T-helper 1 cell (primary cell): ENCODE measurements at regions not wholly inside any gene's neighbourhood (a gene's known extent, or its start where the extent isn't known, plus 50 kb on each side); places are given as distances from the start of the nearest gene placed in this dataset.
A peak's percentile ranks its signal among the peaks of the same experiment; 100 is the strongest.

Experiments
- DNase-seq, 5 donors: peaks; one replicate each; pipeline ENCODE4 v3.0.0-alpha.2; 2012 to 2020

DNA sequence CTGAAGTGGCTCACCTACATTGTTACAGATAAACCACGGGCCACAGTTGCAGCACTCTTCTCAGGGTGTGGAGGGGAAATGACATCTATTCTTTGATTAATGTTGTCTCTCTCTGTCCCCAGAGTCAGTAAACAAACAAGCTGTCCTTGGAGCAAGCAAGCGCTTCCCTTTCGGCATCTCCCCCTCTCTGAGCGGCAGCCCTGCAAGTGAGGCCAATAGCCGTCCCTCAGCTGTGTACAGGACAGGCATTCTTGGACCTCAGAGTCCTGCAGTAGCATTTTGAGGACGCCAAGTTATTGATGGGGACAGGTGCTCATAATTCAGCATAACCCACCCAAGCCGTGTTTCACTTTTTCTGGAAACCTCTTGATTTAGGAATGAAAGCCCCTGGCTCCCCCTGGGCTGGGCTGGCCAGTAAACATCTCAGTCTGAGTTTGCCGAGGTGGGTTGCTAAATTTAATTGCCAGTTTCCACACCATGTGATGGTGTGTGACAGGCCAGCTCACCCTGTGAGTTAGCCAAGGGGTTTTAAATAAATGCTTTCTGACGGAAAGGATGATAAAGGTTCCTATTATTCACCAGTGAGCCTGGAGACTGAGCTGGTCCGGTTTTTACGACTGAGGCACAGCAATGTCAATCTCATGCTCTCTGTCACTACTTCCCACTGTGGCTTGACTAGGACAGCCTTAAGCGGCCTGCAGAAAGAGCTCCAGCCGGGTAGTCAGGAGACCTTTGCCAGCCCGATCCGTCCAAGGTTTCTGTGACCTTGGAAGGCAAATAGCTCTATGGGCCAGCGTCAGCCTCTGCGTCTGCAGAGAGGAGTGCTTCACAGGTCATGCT, 214.8 kb upstream of the RREB1 start:
- DNase-seq, result no peak

DNA sequence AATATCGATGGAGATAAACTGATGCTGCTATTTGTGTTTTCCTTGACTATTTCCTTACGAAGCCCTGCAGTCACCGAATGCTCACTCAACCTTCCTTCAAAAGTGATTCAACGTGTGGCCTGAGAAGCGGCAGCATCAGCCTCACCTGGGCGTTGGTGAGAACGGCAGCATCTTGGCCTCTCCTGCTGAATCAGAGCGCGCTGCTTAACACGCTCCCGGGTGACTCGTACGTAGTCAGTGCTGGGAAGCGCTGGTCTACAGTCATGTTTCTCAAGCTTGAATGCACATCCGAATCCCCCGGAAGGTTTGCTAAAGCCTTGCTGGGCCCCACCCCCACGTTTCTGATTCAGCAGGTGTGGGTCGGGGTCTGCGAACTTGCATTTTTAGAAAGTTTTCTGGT, 214.1 kb upstream of the RREB1 start:
- no peak for DNase-seq

DNA sequence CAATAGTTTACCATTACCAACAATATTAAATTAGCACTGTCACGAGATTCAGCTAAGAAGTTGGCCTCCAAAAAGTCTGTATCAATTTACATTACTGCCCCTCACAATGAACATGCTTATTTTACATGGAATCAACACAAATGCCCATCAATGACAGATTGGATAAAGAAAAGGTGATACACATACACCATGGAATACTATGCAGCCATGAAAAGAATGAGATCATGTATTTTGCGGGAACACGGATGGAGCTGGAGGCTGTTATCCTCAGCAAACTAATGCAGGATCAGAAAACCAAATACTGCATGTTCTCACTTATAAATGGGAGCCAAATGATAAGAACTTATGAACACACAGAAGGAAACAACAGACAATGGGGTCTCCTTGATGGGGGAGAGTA, 211.8 kb upstream of the RREB1 start:
- no peak for DNase-seq

DNA sequence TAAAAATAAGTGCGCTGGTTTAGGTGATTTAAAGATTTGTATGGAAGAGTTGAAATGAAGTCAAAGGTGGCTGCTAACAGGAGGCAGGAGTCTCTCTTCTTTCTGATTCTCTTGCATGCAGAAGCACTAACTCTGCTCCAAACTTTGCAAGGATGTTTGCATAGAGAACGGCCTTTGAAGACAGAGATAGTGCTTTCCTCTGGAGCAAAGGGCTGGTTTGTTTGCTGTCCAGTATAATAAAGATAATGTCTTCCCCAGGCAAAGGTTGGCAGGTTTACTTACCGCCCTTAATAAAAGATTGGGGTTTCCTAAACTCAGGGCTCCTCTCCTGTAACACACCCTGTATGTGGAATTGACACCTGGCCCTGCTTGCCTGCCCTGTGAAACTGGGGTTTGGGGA, 210.6 kb upstream of the RREB1 start:
- no peak for DNase-seq

DNA sequence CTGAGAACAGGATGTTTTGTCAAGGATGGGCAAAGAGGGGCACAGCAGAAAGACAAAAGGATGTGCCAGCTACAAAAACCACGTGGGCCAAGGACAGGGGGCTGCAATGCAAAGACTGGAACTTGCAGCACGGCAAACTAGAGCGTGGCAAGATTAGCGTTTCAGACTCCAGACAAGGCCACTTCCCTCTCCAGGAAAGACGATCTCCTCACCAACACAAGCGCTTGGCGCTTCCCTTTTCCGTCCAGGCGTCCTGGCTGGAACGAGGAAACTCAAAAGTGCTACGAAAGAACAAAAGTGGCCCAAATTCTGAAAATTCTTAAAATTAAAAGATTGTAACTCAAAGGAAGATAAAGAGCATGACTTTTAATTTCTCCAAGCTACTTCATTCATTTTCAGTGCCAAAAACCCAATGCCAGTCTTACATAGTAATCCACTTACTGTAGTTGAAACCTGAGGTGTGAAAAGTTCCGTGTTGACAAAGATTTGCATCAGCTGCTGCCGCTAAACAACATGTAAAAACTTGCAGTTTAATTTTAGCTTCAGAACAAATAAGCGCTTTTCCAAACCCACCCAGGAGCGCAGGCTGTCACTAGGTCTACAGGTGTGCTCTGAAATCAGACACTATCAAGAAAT, 207.1 kb upstream of the RREB1 start:
- no peak for DNase-seq

DNA sequence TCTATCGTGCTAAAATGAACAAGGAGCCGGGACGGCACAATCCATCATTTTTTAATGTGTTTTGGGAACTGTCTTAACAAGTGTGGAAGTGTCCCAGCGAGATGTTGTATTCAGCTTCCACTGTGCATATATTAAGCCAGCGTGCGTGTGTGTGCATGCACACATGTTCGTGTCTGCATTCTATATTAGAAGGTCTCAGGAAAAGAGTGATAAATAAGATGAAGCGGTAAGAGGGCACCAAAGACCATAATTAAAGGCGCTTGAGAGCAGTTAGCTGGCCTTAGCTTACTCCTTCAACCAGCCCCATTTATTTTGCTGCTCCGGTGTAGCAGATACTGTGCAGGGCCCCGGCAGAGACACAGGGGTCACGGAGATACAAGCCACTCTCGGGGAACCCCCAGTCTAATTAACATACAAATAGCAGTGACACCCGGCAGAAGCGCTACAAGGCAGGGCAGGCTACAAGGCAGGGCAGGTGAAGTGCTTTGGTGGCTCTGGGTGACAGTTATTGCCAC, 206.5 kb upstream of the RREB1 start:
- no peak for DNase-seq

DNA sequence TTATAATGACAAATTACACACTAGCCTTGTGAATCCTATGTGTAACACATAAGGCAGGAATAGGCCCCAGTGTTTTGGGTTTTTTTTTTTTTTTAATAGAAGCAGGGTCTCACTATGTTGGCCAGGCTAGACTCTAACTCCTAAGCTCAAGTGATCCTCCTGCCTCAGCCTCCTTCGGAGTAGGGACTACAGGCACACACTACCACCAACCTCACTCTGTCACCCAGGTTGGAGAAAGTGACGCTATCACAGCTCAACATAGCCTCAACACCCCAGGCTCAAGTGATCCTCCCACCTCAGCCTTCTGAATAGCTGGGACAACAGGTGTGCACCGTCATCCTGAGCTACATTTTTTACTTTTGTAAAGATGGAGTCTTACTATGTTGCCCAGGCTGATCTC, 205.8 kb upstream of the RREB1 start:
- DNase-seq, result no peak

DNA sequence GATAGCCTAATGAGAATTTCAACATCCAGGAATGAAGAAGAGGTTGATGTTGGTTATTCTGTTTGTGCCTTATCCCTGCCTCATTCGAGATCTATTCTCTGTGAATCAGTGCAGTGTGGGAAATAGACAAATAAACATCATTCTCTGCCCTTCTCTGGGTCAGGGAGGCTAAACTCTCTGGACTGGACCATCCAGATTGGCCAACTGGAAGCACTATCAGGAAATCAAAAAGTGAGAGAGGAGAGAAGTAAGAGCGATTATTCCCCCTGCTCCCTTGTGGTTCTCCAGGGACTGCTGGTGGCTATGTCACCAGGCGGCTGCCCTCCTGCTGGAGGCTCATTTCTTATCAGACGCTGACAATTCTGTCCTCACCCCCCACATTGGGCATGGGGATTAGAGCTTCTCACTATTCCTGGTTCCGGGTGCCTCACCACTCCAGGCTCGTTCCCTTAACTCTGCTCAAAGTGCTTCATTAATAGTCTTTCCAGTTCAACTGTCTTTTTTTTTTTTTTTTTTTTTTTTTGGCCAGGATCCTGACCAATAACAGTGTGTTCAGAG, 201.7 kb upstream of the RREB1 start:
- no peak for DNase-seq

DNA sequence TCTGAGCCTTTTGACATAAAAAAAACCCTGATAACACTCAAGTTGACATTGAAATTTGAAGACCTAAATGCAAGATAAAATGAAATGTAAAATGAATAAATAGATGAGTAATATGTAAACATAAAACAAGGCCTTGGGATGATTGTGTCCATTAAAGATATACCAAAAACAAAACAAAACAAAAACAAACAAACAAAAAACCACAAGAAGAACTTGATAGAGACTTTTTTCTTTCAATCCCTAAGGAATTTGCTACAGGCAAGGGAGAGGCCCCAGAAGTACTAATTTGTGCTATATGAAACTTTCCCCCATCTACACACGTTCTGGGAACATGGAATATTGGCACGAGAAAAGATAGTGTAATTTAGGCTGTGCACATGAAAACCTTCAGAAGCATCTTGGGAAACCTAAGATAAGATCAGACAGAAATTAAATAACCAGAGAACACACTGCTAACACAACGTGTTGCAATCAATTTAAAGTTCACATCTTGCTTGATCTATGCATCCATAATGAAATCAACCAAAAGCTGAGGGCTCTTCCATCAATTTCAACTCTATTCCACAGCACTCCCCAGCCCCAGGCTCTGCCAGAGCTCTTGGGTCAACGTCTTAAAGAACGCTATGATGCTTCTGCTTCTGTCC, 201.1 kb upstream of the RREB1 start:
- no peak for DNase-seq

DNA sequence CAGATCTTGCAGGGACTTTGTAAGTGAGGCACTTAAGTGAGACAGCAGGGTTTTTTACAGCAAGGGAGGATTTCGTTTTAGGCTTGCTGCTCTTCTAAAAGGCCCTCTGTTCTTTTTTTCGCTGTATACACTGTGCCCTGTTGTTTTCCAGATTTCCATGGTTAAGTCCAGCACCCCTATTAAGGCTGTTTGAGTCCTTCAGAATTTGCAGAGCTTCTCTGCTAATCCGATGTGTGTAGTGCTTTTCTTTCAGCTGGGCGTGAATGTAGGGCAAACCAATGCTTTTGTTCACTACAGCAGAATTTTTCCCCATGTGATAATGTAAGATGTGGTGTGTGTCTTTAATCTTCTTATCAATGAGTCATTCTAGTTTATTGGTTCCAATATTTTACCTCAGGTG, 200.5 kb upstream of the RREB1 start:
- DNase-seq, result no peak

DNA sequence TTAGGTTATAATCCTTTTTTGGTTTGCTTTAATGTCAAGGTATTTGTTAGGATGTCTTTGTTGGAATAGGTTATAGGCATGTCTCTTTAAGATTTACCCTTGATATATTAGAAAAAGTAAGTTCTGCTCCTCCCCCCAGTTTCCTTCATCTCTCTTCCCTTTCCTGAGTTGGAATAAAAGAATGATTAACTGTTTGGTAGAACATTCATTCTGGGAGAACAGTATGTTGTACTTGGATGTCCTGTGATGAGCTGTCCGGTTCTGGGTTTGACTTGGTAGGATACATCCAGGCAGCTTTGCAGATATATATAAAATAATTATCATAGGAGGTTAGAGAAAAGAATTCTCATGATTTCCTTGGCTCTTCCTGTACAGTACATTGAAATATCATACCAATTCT, 199.6 kb upstream of the RREB1 start:
- no peak for DNase-seq

DNA sequence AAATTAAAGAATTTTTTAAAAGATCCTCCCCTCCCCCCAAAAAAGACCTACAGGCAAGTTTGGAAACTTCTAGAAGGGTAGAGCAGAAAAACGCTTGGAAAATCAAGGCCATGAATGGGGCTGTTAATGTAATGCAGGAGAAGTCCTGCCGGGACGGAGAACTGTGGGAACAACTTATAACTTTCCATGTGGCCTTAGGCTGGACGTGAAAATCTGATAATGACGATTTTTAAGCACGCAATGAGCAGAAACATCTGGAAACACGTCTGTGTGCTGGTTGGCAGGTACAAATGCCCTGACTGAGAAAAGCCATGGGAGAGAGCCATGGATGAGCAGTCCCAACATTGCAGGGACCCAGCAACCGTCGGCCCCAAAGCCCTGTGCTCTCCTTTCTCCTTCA, 198.7 kb upstream of the RREB1 start:
- no peak for DNase-seq

DNA sequence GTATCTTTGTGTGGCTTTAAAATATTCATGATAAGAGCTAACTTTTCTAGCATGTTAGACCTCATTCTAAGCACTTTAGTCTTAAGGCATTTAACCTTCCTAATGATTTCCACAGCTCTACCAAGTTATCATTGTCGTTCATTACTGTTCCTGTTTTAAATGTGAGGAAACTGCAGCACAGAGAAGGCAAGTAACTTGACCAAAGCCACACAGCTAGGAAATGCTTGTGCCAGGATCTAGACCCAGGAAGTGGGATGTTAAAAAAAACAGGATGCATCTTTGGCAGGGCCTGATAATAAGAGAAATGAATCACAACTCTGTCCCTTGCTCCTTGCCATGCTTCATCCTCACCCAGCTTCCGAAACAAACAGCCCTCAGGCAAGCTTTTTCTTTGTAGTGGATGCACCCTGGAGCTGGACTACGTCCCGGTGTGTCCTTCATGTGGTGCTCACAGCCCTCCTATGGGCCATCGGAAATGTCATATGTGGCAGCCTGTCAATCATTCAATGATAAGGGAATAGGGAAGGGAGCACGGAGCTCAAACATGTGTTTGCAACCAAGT, 196.9 kb upstream of the RREB1 start:
- DNase-seq, result no peak

DNA sequence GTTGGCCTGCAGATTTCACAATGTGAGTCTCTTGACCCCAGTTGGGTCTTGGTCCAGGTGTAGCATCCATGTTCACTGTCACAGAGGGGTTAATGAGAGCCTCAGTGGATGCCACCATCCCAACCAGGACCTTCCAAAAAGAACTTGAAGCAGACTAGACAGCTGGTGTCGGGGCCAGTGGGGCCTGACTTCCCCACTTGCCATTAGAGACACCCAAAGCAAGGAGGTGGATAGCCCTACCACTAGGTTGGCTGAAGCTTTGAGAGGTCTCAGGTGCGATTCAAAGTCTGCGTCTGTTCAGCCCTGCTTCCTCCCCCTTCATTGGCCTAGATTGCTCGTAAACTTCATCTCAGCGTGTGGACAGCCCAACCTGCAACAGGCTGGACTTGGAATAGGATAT, 196.4 kb upstream of the RREB1 start:
- no peak for DNase-seq

DNA sequence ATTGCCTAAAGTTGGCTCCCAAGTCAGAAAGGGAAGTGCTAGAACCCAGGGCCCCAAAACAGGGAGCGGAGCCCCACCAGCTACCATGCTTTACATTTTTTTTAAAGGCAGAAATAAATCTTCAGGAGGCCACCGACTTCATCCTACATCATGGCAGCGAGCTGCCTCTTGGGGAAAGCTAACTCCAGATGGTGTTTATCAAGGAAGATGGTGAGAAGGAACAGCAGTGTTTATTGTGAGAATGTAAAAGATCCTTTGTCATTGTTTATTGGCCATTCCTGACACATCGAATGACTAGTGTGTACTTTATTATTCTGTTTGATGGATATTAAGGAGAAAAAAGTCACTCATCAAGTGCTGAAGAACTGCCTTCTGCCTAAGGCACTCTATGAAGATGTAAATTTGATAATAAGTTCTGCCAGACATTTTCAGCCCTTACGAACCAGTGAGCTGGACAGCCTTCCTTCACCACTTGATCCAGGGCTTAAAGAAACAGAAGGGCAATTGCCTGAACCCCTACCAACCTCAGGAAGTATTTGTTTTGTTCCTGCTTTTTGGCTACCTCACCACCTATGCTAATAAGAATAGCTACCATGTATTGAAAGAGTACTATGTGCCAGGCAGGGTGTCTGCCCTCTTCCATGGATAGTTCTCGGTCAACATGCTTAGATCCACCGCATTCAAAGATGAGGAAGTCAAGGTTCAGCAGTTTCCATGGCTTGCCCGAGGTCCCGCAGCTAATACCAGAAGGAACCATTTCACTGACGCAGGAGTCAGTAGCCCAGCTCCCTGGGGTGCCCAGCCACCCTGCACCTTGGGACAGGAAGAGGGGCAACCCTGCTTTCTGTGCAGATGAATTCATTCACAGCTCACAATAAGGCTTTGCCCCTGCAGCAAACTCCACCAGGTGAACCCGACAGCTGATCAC, 194.7 kb upstream of the RREB1 start:
- DNase-seq, result no peak

DNA sequence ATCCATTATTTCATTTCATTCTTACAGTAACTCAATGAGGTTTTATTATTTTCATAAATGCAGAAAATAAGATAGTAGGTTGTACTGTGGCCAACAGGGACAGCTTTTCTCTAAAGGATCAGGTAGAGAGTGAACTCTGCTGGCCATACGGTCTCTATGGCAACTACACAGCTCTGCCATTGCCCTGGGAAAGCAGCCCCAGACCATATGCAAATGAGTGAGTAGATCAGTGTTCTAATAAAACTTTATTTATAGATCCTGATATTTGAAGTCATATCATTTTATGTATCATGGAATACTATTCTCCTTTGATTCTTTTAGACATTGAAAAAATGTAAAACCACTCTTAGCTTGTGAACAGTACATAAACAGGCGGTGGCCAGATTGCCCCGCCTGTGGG, 192.5 kb upstream of the RREB1 start:
- no peak for DNase-seq

DNA sequence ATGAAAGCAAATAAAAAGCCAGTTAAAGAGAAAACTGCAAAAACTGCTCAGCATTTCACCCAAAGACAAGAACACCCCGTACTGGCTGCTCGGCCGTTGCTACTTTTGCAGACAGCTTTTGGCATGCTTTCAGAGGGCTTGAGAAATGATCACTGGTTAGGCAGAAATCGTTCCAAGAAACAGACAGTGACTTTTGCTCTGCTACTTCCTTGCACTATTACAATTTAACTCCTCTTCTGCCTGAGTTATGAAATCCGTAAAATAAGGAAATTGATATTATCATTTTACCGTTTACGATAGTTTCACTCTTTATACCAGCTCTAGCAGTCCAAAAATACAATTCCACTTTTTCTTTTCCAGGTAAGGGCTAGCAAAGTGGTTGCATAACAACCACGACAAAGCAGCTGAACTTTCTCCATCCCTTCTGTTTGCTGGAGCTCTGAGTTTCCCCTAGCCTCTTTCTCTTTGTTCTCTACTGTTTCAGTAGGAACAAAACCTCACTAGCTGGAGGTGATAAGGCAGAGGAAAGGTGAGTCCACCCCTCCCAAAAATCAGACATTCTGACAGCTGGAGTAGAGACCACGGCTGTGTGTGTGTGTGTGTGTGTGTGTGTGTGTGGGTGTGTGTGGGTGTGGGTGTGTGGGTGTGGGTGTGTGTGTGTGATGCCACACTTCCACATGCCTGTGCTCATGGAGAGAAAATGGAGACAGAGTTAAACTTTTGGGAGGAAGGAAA, 191.8 kb upstream of the RREB1 start:
- no peak for DNase-seq

DNA sequence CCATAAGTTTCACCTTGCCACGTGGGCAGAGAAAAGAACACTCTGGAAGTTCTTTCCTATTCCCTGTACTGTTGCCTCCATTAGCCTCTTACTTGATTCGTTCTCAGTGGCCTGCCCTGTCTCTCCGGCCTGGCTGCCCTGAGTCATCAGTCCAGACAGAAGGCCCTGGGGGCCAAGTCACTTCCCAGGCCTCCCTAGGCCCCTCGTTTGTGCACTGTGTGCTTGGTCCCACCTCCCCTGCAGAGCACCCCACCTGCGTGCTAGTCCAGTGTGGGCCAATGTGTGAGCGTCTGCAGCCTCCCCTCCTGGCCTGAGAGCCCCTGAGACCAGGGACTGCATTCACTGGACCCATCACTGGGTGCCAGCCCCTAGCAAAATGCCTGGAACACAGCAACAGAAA, 191.2 kb upstream of the RREB1 start:
- no peak for DNase-seq

DNA sequence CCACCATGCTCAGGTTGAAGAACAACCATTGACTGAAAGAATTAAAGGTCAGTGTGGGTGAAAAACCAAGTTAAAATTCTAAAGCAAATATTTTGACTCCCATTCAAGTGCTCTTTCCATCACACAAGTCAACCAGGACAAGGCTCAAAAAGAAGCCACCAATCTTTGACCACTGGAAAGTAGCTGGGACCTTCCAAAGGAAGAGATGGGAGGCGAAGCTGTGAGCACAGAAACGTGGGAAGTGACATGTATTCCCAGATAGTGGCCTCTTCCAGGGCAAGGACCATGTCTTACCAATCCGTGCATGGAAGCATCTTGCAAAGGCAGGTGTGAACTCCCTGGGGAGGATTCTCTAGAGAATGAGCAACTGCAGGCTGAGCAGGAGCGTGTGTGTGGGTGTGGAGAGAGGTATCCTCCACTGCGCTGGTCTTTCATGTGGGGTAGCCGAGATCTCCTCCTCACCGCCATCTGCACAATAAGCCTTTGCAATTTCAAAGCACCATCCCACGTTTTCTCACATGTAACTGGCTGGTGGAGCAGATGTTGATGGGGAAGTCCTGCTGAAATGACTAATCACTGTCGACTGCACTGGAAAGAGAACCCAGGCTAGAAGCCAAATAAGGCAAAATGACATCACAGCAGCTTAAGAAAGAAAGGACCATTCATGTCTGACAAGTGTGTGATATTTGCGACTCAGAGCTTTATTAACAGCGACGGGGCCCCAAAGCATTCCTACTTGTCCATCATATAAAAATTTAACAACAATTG, 189.4 kb upstream of the RREB1 start:
- peak in 1 of 5 donors; percentile 55 for DNase-seq

DNA sequence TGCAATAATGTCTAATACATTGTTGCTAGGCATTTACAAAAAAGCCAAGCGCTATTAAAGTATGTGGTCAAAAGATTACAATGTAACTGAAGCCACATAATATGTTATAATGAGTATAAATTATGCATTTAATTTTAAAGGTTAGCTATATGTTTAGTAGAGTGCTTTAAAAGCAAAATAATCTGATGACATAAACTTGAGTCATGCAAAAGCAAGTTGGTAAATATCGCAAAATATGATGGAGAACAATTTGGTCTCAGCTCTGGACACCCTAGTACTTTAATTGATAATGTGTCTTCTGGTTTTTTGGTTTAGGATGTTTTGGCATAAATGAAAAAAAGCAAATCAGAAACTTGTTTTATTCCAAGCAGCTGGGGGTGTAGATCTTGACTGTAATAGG, 188.6 kb upstream of the RREB1 start:
- no peak for DNase-seq
